ENCODE measurements at regions not wholly inside any gene's neighbourhood (a gene's known extent, or its start where the extent isn't known, plus 50 kb on each side); places are given as distances from the start of the nearest gene placed in this dataset.

DNA sequence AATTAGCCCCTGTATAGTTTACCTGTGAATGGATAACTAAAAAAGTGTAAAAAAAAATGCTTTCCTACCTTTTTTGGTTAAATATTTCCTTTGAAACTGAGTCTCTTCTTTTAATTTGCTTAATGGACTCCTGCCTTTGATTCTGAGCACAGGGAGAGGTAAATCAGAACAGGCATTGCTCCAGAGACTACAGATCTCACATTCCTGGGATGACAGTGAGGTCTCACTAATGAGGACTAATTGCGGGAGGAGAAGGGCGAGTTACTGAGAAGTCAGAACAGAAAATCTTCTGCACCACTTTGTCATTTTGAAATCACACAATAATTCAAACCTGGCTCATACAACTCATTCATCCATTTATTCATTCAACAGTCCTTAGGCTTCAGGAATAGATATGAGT is 437.0 kb upstream of the ASIC2 start:
- no peak for TF ChIP-seq POLR2A (IDR thresholded peaks at IDR 0.05)
- TF ChIP-seq, protein P1, sequence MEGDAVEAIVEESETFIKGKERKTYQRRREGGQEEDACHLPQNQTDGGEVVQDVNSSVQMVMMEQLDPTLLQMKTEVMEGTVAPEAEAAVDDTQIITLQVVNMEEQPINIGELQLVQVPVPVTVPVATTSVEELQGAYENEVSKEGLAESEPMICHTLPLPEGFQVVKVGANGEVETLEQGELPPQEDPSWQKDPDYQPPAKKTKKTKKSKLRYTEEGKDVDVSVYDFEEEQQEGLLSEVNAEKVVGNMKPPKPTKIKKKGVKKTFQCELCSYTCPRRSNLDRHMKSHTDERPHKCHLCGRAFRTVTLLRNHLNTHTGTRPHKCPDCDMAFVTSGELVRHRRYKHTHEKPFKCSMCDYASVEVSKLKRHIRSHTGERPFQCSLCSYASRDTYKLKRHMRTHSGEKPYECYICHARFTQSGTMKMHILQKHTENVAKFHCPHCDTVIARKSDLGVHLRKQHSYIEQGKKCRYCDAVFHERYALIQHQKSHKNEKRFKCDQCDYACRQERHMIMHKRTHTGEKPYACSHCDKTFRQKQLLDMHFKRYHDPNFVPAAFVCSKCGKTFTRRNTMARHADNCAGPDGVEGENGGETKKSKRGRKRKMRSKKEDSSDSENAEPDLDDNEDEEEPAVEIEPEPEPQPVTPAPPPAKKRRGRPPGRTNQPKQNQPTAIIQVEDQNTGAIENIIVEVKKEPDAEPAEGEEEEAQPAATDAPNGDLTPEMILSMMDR (IDR thresholded peaks at IDR 0.05), result no peak

Measured in Peyer's patch (tissue), 4 donors.